Osteocyte (in vitro differentiated cells): ENCODE measurements at regions not wholly inside any gene's neighbourhood (a gene's known extent, or its start where the extent isn't known, plus 50 kb on each side); places are given as distances from the start of the nearest gene placed in this dataset.
"Not testable (repeated sequence)": the region's sequence is repeated elsewhere in the genome, so short reads cannot be mapped to it uniquely, and the experiment has no call there.

Source experiments
- DNase-seq: peaks from one replicate; pipeline ENCODE4 v3.0.0; 2021; ENCODE audit warnings: mixed read lengths; ENCODE audit not compliant: unreplicated experiment; ENCODE audit errors: extremely low spot score
- H3K27ac Mint-ChIP-seq: one replicate; pipeline ENCODE4 v1.8.0; 2021; ENCODE audit warnings: mild to moderate bottlenecking, mixed read lengths; ENCODE audit not compliant: unreplicated experiment
- H3K27me3 Mint-ChIP-seq: one replicate; pipeline ENCODE4 v1.8.0; 2021; ENCODE audit warnings: mixed read lengths; ENCODE audit not compliant: unreplicated experiment
- H3K36me3 Mint-ChIP-seq: one replicate; pipeline ENCODE4 v1.8.0; 2021; ENCODE audit warnings: mixed read lengths; ENCODE audit not compliant: unreplicated experiment
- H3K4me1 Mint-ChIP-seq: one replicate; pipeline ENCODE4 v1.8.0; 2021; ENCODE audit warnings: mixed read lengths; ENCODE audit not compliant: unreplicated experiment
- H3K4me3 Mint-ChIP-seq: one replicate; pipeline ENCODE4 v1.8.0; 2021; ENCODE audit warnings: mild to moderate bottlenecking, moderate library complexity, mixed read lengths; ENCODE audit not compliant: unreplicated experiment
- H3K9me3 Mint-ChIP-seq: one replicate; pipeline ENCODE4 v1.8.0; 2021; ENCODE audit warnings: mixed read lengths; ENCODE audit not compliant: unreplicated experiment
- CTCF ChIP-seq: fragments of 200-600 bp; sonication (generic); IDR thresholded peaks from 2 replicates; pipeline ENCODE4 v1.5.0; 2021; ENCODE audit warnings: antibody characterized with exemption, mild to moderate bottlenecking, moderate library complexity

GRCh38 chr12:17132336-17132735, 526.4 kb upstream of the LMO3 start:
- TF ChIP-seq CTCF = no peak
- H3K4me1 Mint-ChIP-seq = no peaks in the 10 kb centered on the region
- H3K4me3 Mint-ChIP-seq = no peak overlapping the region
- DNase-seq = no peak
- H3K36me3 Mint-ChIP-seq = no peaks in the 10 kb centered on the region
- H3K9me3 Mint-ChIP-seq = no peaks in the 10 kb centered on the region
- H3K27ac Mint-ChIP-seq = no peak overlapping the region
- H3K27me3 Mint-ChIP-seq = no peaks in the 10 kb centered on the region

GRCh38 chr12:17116538-17116937, 510.6 kb upstream of the LMO3 start:
- H3K4me1 Mint-ChIP-seq, DNase-seq, H3K36me3 Mint-ChIP-seq, H3K27ac Mint-ChIP-seq, H3K27me3 Mint-ChIP-seq, H3K4me3 Mint-ChIP-seq: not testable (repeated sequence)
- H3K9me3 Mint-ChIP-seq = peaks cover 32% of the 10 kb centered on the region

GRCh38 chr12:17110316-17110715, 504.4 kb upstream of the LMO3 start:
- Mint-ChIP-seq H3K27ac (no peak overlapping the region), H3K4me1 (no peaks in the 10 kb centered on the region), H3K36me3 (no peaks in the 10 kb centered on the region), H3K9me3 (peaks cover 14% of the 10 kb centered on the region), H3K27me3 (no peaks in the 10 kb centered on the region), H3K4me3 (no peak overlapping the region)
- no peak for DNase-seq
- no peak for TF ChIP-seq CTCF

GRCh38 chr12:17108877-17109541, 503.0 kb upstream of the LMO3 start:
- no peaks in the 10 kb centered on the region for H3K4me1 Mint-ChIP-seq
- TF ChIP-seq CTCF = no peak
- H3K36me3 Mint-ChIP-seq = no peaks in the 10 kb centered on the region
- DNase-seq = no peak
- no peak overlapping the region for H3K27ac Mint-ChIP-seq
- H3K9me3 Mint-ChIP-seq = peaks cover 5% of the 10 kb centered on the region
- H3K27me3 Mint-ChIP-seq = no peaks in the 10 kb centered on the region
- H3K4me3 Mint-ChIP-seq = no peak overlapping the region

GRCh38 chr12:17104801-17105200, 498.8 kb upstream of the LMO3 start:
- DNase-seq = no peak
- TF ChIP-seq CTCF = no peak
- no peaks in the 10 kb centered on the region for H3K27me3 Mint-ChIP-seq
- no peaks in the 10 kb centered on the region for H3K36me3 Mint-ChIP-seq
- H3K4me3 Mint-ChIP-seq = no peak overlapping the region
- H3K27ac Mint-ChIP-seq = no peak overlapping the region
- no peaks in the 10 kb centered on the region for H3K4me1 Mint-ChIP-seq
- H3K9me3 Mint-ChIP-seq = peaks cover 15% of the 10 kb centered on the region

GRCh38 chr12:17097674-17098073, 491.7 kb upstream of the LMO3 start:
- no peak for DNase-seq
- Mint-ChIP-seq H3K4me1 (no peaks in the 10 kb centered on the region), H3K36me3 (no peaks in the 10 kb centered on the region), H3K9me3 (peaks cover 36% of the 10 kb centered on the region), H3K4me3 (no peak overlapping the region), H3K27me3 (no peaks in the 10 kb centered on the region), H3K27ac (no peak overlapping the region)
- no peak for TF ChIP-seq CTCF
